Cerebellar cortex (tissue), 1 donor: ENCODE measurements at regions not wholly inside any gene's neighbourhood (a gene's known extent, or its start where the extent isn't known, plus 50 kb on each side); places are given as distances from the start of the nearest gene placed in this dataset.

ENCODE experiments used
- DNase-seq: peaks from one replicate; pipeline ENCODE4 v3.0.0-alpha.2; 2015; ENCODE audit warnings: low spot score

GRCh38 chr22:48373626-48374173 lies 1454.0 kb downstream of the BRD1 start:
- no peak for DNase-seq

GRCh38 chr22:48372390-48372789 lies 1455.3 kb downstream of the BRD1 start:
- no peak for DNase-seq

- no peak for DNase-seq
Observed at GRCh38 chr22:48371391-48371790, 1456.3 kb downstream of the BRD1 start.

GRCh38 chr22:48370508-48371325 lies 1457.0 kb downstream of the BRD1 start:
- DNase-seq = no peak

- no peak for DNase-seq
Observed at GRCh38 chr22:48369789-48370507, 1457.7 kb downstream of the BRD1 start.

- DNase-seq = no peak
Observed at GRCh38 chr22:48368975-48369525, 1458.6 kb downstream of the BRD1 start.

- DNase-seq = no peak
Observed at GRCh38 chr22:48367731-48368130, 1459.9 kb downstream of the BRD1 start.

- DNase-seq = peak; percentile 33
Observed at GRCh38 chr22:48366591-48366990, 1461.1 kb downstream of the BRD1 start.

- no peak for DNase-seq
Observed at GRCh38 chr22:48366056-48366455, 1461.6 kb downstream of the BRD1 start.

GRCh38 chr22:48365386-48365785 lies 1462.3 kb downstream of the BRD1 start:
- DNase-seq = no peak

- DNase-seq = no peak
Observed at GRCh38 chr22:48362721-48363404, 1464.8 kb downstream of the BRD1 start.

- no peak for DNase-seq
Observed at GRCh38 chr22:48361099-48361639, 1466.5 kb downstream of the BRD1 start.

- DNase-seq = no peak
Observed at GRCh38 chr22:48359613-48359965, 1468.1 kb downstream of the BRD1 start.

GRCh38 chr22:48358886-48359612 lies 1468.6 kb downstream of the BRD1 start:
- DNase-seq = no peak

- DNase-seq = no peak
Observed at GRCh38 chr22:48357961-48358360, 1469.7 kb downstream of the BRD1 start.

- no peak for DNase-seq
Observed at GRCh38 chr22:48357196-48357595, 1470.5 kb downstream of the BRD1 start.

- no peak for DNase-seq
Observed at GRCh38 chr22:48356731-48357130, 1470.9 kb downstream of the BRD1 start.

GRCh38 chr22:48354096-48354495 lies 1473.6 kb downstream of the BRD1 start:
- no peak for DNase-seq

GRCh38 chr22:48353116-48353947 lies 1474.3 kb downstream of the BRD1 start:
- no peak for DNase-seq
